GM23338 (cell line): ENCODE measurements at regions not wholly inside any gene's neighbourhood (a gene's known extent, or its start where the extent isn't known, plus 50 kb on each side); places are given as distances from the start of the nearest gene placed in this dataset.

Experiments
- CREB1 ChIP-seq: fragments of 250-450 bp; sonication (Bioruptor Pico); IDR thresholded peaks from 2 replicates; pipeline ENCODE4 v1.5.0; 2020; ENCODE audit warnings: low read depth, mild to moderate bottlenecking, moderate library complexity
- CTCF ChIP-seq, 2 experiments: fragments of 200-600 bp in 1 of 2; sonication (generic) in 1 of 2; conservative IDR thresholded peaks; 2 replicates each; pipeline versions ENCODE4 v1.5.1 to v1.6.1; 2016 to 2017; ENCODE audit warnings: antibody characterized with exemption in 2 of 2, low read depth in 2 of 2, mild to moderate bottlenecking in 2 of 2, moderate library complexity in 1 of 2
- ETS1 ChIP-seq: IDR thresholded peaks from 2 replicates; pipeline ENCODE4 v1.6.1; 2016; ENCODE audit warnings: antibody characterized with exemption
- EZH2phosphoT487 ChIP-seq: fragments of 200-600 bp; sonication (generic); IDR thresholded peaks from one replicate; pipeline ENCODE4 v1.8.1; 2018; ENCODE audit warnings: antibody characterized with exemption; ENCODE audit not compliant: unreplicated experiment
- JUNB ChIP-seq: IDR thresholded peaks from one replicate; pipeline ENCODE4 v1.6.1; 2016; ENCODE audit warnings: antibody characterized with exemption; ENCODE audit not compliant: unreplicated experiment
- POLR2AphosphoS5 ChIP-seq: IDR thresholded peaks from 2 replicates; pipeline ENCODE4 v1.6.1; 2016; ENCODE audit warnings: antibody characterized with exemption, low read depth
- STAT1 ChIP-seq: IDR thresholded peaks from one replicate; pipeline ENCODE4 v1.6.1; 2016; ENCODE audit warnings: antibody characterized with exemption; ENCODE audit not compliant: unreplicated experiment
- ZNF462 ChIP-seq: fragments of 250-450 bp; sonication (Bioruptor Pico); IDR thresholded peaks from 2 replicates; pipeline ENCODE4 v1.5.0; 2020; ENCODE audit warnings: mild to moderate bottlenecking, moderate library complexity

GRCh38 chr4:135994360-135994759 is 1537.9 kb downstream of the PCDH18 start:
- no peak for TF ChIP-seq POLR2AphosphoS5
- TF ChIP-seq ZNF462 (CRISPR knock-in tag), result no peak
- no peak for TF ChIP-seq EZH2phosphoT487
- TF ChIP-seq CTCF (conservative IDR thresholded peaks at IDR 0.05; ENCODE audit: low read depth in 2 of 2), result no peak
- no peak for TF ChIP-seq JUNB
- no peak for TF ChIP-seq CREB1 (CRISPR knock-in tag)
- TF ChIP-seq ETS1, result no peak
- no peak for TF ChIP-seq STAT1
